ENCODE measurements at regions not wholly inside any gene's neighbourhood (a gene's known extent, or its start where the extent isn't known, plus 50 kb on each side); places are given as distances from the start of the nearest gene placed in this dataset.

GRCh38 chr7:136079478-136079892 lies 102.3 kb upstream of the MTPN start:
- no peak for TF ChIP-seq CTCF (IDR thresholded peaks at IDR 0.05)
- no peak for TF ChIP-seq POLR2A (IDR thresholded peaks at IDR 0.05)

All from sigmoid colon (tissue), 3 donors.